Suprapubic skin (tissue), 4 donors: ENCODE measurements at regions not wholly inside any gene's neighbourhood (a gene's known extent, or its start where the extent isn't known, plus 50 kb on each side); places are given as distances from the start of the nearest gene placed in this dataset.

Experiments used
- DNase-seq, 2 donors: peaks; one replicate each; pipeline ENCODE4 v3.0.0-alpha.2; 2019; ENCODE audit warnings: low spot score in 2 of 2
- H3K27ac ChIP-seq: fragments of 200-600 bp; sonication (generic); one replicate; pipeline ENCODE4 v1.5.1; 2019
- H3K27me3 ChIP-seq: fragments of 200-600 bp; sonication (generic); one replicate; pipeline ENCODE4 v1.5.1; 2019
- H3K36me3 ChIP-seq: fragments of 200-600 bp; sonication (generic); one replicate; pipeline ENCODE4 v1.5.1; 2019
- H3K4me1 ChIP-seq: fragments of 200-600 bp; sonication (generic); one replicate; pipeline ENCODE4 v1.5.1; 2019
- H3K4me3 ChIP-seq: fragments of 200-600 bp; sonication (generic); one replicate; pipeline ENCODE4 v1.5.1; 2019; ENCODE audit warnings: mild to moderate bottlenecking
- H3K9me3 ChIP-seq: fragments of 200-600 bp; sonication (generic); one replicate; pipeline ENCODE4 v1.5.1; 2019
- EP300 ChIP-seq: sonication (generic); formaldehyde crosslinking; IDR thresholded peaks from one replicate; pipeline ENCODE4 v1.6.1; 2017; ENCODE audit warnings: antibody characterized with exemption
- POLR2A ChIP-seq, 2 donors: fragments of 450-650 bp; IDR thresholded peaks; one replicate each; pipeline ENCODE4 v1.6.1; 2017; ENCODE audit warnings: antibody characterized with exemption in 2 of 2, mild to moderate bottlenecking in 2 of 2, moderate library complexity in 2 of 2
- POLR2AphosphoS5 ChIP-seq, 3 donors: sonication (generic); formaldehyde crosslinking; IDR thresholded peaks; one replicate each; pipeline ENCODE4 v1.6.1; 2017; ENCODE audit warnings: antibody characterized with exemption in 3 of 3
- WGBS: methylation state at CpG from one replicate; pipeline ENCODE4 v1.1.5; 2018; 5-methylcytosine and 5-hydroxymethylcytosine counted together
- TF ChIP-seq, protein P1 (sequence below), 2 donors: fragments of 200-600 bp in 1 of 2; fragments of 450-650 bp in 1 of 2; sonication (generic) in 1 of 2; IDR thresholded peaks; one replicate each; pipeline ENCODE4 v1.5.1; 2016 to 2019; ENCODE audit warnings: antibody characterized with exemption in 2 of 2, mild to moderate bottlenecking in 1 of 2, moderate library complexity in 1 of 2

DNA sequence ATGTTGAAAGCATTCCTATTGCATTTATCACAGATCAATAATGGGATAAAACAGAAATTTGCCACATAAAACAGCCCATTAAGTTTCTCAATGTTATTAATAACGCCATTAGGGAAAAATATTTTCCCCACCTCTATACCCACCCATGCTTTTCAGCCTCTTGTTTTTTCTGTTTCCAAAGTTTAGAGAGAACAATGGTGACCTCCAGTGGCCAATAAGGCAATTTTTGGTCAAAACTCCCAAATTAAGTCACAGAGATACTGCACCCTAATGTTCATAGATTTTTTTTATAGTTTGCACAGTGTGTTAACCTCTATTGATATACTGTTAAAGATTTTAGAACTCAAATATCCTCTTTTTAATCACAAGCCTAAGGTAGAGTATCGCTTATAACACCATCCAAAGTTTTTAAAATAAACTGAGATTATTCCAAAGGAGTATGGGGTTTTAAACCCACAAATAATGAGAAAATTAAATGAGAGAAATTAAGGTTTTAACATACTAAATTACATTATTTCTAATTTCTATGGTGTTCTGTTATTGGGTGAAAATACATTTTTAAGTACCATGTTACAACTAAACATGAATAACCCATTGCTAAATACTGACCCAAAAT lies 184.7 kb upstream of the DCN start:
- no peak for DNase-seq
- 71% methylated on average over 2 of the region's 2 CpGs for WGBS
- no peak overlapping the region for H3K4me3 ChIP-seq
- no peaks in the 10 kb centered on the region for H3K36me3 ChIP-seq
- no peaks in the 10 kb centered on the region for H3K9me3 ChIP-seq
- H3K4me1 ChIP-seq = peaks cover 2% of the 10 kb centered on the region
- no peak overlapping the region for H3K27ac ChIP-seq
- no peak for TF ChIP-seq POLR2A (IDR thresholded peaks at IDR 0.05)
- TF ChIP-seq, protein P1, sequence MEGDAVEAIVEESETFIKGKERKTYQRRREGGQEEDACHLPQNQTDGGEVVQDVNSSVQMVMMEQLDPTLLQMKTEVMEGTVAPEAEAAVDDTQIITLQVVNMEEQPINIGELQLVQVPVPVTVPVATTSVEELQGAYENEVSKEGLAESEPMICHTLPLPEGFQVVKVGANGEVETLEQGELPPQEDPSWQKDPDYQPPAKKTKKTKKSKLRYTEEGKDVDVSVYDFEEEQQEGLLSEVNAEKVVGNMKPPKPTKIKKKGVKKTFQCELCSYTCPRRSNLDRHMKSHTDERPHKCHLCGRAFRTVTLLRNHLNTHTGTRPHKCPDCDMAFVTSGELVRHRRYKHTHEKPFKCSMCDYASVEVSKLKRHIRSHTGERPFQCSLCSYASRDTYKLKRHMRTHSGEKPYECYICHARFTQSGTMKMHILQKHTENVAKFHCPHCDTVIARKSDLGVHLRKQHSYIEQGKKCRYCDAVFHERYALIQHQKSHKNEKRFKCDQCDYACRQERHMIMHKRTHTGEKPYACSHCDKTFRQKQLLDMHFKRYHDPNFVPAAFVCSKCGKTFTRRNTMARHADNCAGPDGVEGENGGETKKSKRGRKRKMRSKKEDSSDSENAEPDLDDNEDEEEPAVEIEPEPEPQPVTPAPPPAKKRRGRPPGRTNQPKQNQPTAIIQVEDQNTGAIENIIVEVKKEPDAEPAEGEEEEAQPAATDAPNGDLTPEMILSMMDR (IDR thresholded peaks at IDR 0.05) = peak in 1 of 2 donors; percentile 16
- TF ChIP-seq EP300 = no peak
- H3K27me3 ChIP-seq = no peaks in the 10 kb centered on the region

DNA sequence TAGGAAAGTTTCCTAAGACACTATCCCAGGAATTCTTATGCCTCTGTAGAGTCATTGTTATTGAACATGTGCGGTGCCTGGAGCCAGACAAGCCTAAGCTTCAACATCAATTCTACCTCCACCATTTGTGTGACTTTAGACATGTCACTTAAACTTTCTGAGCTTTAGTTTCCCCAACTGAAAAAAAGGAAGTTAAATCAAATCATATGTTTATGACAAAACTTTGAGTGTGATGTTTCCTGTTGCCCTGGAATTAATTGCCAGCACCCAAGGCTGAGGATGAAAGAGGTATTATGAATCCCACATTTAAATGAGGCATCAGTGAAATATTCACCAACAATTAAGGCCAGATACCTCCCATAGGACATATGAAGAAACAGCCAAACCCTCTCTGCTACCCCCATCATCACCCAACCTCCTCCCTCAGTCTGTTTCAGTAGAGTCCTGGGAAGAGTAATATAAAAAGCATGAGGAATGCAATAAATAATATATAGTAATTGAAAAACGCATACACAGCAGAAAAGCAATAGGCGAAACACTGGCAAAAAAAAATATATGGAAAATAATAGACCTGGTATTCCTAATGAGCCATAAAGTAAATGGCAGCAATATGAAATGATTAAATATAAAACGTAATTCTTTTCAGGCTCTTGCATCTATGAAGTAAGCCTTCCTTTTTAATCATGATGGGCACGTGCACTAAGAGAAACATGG lies 182.0 kb upstream of the DCN start:
- peaks cover 7% of the 10 kb centered on the region for H3K4me1 ChIP-seq
- no peak for DNase-seq
- H3K27ac ChIP-seq = no peak overlapping the region

DNA sequence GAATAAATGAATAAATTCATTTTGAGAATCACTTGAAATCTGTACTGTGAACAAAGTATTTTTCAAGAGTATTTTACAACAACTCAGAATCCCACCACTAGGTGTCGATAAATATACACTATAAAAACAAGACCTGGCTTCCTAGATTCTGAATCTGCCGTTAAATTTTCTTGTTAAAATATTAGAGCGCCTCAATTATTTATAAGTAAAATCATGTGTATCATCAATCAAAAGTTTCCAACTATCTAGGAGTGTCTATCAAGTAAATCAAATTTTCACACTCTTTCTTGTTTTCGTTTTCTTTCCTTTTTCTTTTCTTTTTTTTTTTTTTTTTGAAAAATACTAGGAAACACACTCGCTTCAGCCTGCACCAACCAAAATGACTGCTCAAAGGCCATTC lies 179.2 kb upstream of the DCN start:
- Histone ChIP-seq H3K4me3 (no peak overlapping the region), H3K4me1 (peaks cover 7% of the 10 kb centered on the region), H3K27me3 (no peaks in the 10 kb centered on the region), H3K27ac (no peak overlapping the region), H3K9me3 (no peaks in the 10 kb centered on the region), H3K36me3 (no peaks in the 10 kb centered on the region)
- WGBS = 16% methylated on average over 5 of the region's 5 CpGs
- TF ChIP-seq EP300 = no peak
- TF ChIP-seq, protein P1 (IDR thresholded peaks at IDR 0.05) = peak; percentile 43 to 59
- DNase-seq = no peak

More for the DNA sequence above, 182.0 kb upstream of the DCN start:
- no peak overlapping the region for H3K4me3 ChIP-seq
- no peak for TF ChIP-seq EP300
- TF ChIP-seq, protein P1 (IDR thresholded peaks at IDR 0.05) = no peak
- TF ChIP-seq POLR2AphosphoS5 (IDR thresholded peaks at IDR 0.05) = no peak
- no peak for TF ChIP-seq POLR2A (IDR thresholded peaks at IDR 0.05)
- 73% methylated on average over 5 of the region's 5 CpGs for WGBS
- H3K9me3 ChIP-seq = no peaks in the 10 kb centered on the region
- no peaks in the 10 kb centered on the region for H3K27me3 ChIP-seq
- no peaks in the 10 kb centered on the region for H3K36me3 ChIP-seq

DNA sequence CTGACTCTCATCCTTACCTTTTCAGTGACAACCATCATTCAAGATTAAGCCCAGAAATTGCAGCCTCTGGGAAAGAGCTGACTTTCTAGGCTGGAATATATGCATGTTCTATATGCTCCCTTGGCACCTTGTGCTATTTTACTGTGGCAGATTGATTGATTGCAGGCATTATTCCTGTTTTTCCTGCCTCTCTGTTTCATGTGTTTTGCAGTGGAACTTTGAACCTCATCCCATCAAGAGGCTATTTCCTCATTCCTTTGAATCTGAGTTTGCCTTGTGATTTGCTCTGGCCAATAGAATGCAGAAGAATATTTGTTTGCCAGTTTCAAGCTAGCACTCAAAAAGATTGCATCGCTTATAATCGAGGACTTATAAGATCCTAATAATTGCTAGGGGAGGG lies 174.8 kb upstream of the DCN start:
- Histone ChIP-seq H3K27me3 (no peaks in the 10 kb centered on the region), H3K4me3 (no peak overlapping the region), H3K36me3 (no peaks in the 10 kb centered on the region), H3K4me1 (peaks cover 10% of the 10 kb centered on the region), H3K9me3 (no peaks in the 10 kb centered on the region), H3K27ac (no peak overlapping the region)
- WGBS = 54% methylated on average over 2 of the region's 2 CpGs
- TF ChIP-seq EP300 (no peak), POLR2AphosphoS5 (IDR thresholded peaks at IDR 0.05) (no peak), POLR2A (IDR thresholded peaks at IDR 0.05) (no peak)
- TF ChIP-seq, protein P1 (IDR thresholded peaks at IDR 0.05) = no peak
- DNase-seq = no peak

DNA sequence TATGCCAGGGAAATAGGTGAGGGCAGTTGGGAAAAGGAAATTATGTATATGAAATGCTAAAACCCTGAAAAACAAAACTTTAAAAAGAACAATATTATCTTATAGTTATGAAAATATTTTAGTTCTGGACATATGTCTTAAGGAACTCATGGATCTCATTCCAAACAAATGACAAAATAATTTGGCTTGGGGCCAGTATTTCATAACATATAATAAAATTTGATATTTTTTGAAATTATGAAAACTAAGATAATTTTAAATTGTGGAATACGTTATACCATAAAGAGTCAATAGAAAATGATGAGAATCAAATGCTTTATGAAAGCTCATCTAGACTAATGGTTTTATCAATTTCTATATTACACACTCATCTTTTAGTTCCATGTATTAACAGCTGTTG lies 173.8 kb upstream of the DCN start:
- no peak for DNase-seq
- 92% methylated on average over 1 of the region's 1 CpG for WGBS
- Histone ChIP-seq H3K36me3 (no peaks in the 10 kb centered on the region), H3K9me3 (no peaks in the 10 kb centered on the region), H3K4me3 (no peak overlapping the region), H3K27ac (no peak overlapping the region), H3K4me1 (peaks cover 5% of the 10 kb centered on the region), H3K27me3 (no peaks in the 10 kb centered on the region)
- TF ChIP-seq POLR2A (IDR thresholded peaks at IDR 0.05) (no peak), EP300 (no peak), POLR2AphosphoS5 (IDR thresholded peaks at IDR 0.05) (no peak)
- TF ChIP-seq, protein P1 (IDR thresholded peaks at IDR 0.05) = no peak
